SK-N-MC (cell line): ENCODE measurements at regions not wholly inside any gene's neighbourhood (a gene's known extent, or its start where the extent isn't known, plus 50 kb on each side); places are given as distances from the start of the nearest gene placed in this dataset.
A peak's percentile ranks its signal among the peaks of the same experiment; 100 is the strongest.

ENCODE experiments used
- DNase-seq: peaks from one replicate; pipeline ENCODE4 v3.0.0-alpha.2; 2011; ENCODE audit warnings: low read depth, low spot score
- H3K27ac ChIP-seq: fragments of 200-600 bp; sonication (generic); 2 replicates; pipeline ENCODE4 v1.5.1; 2016; ENCODE audit warnings: mixed run types
- H3K36me3 ChIP-seq: fragments of 200-600 bp; sonication (generic); 2 replicates; pipeline ENCODE4 v1.6.1; 2017; ENCODE audit warnings: antibody characterized with exemption, low read length, mixed read lengths; ENCODE audit not compliant: insufficient read depth
- H3K4me3 ChIP-seq: fragments of 200-600 bp; sonication (generic); 2 replicates; pipeline ENCODE4 v1.5.1; 2016
- H3K9ac ChIP-seq: fragments of 200-600 bp; sonication (generic); 2 replicates; pipeline ENCODE4 v1.8.0; 2017; ENCODE audit warnings: mixed run types, mixed read lengths; ENCODE audit not compliant: insufficient read length
- H3K9me3 ChIP-seq: fragments of 200-600 bp; sonication (generic); 2 replicates; pipeline ENCODE4 v1.6.1; 2017; ENCODE audit warnings: low read depth, mild to moderate bottlenecking, antibody characterized with exemption, low read length, moderate library complexity, mixed read lengths
- EZH2 ChIP-seq: fragments of 200-600 bp; sonication (generic); IDR thresholded peaks from one replicate; pipeline ENCODE4 v1.6.1; 2017; ENCODE audit warnings: antibody characterized with exemption
- FOXP2 ChIP-seq: optimal IDR thresholded peaks from 2 replicates; pipeline ENCODE3; 2011; ENCODE audit warnings: mild to moderate bottlenecking, moderate library complexity; ENCODE audit not compliant: insufficient read depth; ENCODE audit errors: extremely low read length, control extremely low read depth
- POLR2AphosphoS5 ChIP-seq: IDR thresholded peaks from 2 replicates; pipeline ENCODE4 v1.6.1; 2012; ENCODE audit warnings: mild to moderate bottlenecking, low read depth, low read length, borderline replicate concordance

DNA sequence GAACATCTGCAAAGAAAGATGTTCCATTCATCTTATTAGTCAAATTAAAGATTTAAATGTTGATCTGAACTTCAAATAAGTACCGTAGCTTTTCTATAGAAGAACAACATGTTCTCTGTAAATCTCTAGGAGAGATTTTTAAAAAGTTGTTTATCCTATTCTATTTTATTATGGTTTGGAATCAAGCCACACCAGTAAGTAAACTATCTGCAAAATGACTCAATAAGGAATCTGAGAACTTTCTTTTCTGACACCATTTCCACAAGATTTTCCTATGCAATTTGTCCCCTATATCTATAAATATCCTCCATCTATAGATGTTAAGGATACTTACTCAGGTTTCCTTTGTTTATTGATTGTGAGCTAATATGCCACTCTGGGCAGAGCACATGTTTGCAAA, 736.6 kb downstream of the CBLN2 start:
- no peak for TF ChIP-seq EZH2
- no peak for TF ChIP-seq POLR2AphosphoS5
- TF ChIP-seq FOXP2 = no peak

GRCh38 chr18:71798986-71799673, 745.0 kb downstream of the CBLN2 start:
- H3K9ac ChIP-seq = no peak overlapping the region

More for the DNA sequence above, 736.6 kb downstream of the CBLN2 start:
- H3K27ac ChIP-seq = no peak overlapping the region
- H3K9ac ChIP-seq = no peak overlapping the region
- H3K4me3 ChIP-seq = no peak overlapping the region
- no peaks in the 10 kb centered on the region for H3K36me3 ChIP-seq
- no peak for DNase-seq
- no peaks in the 10 kb centered on the region for H3K9me3 ChIP-seq

GRCh38 chr18:71797554-71797953, 746.6 kb downstream of the CBLN2 start:
- H3K4me3 ChIP-seq = no peak overlapping the region
- H3K9ac ChIP-seq = no peak overlapping the region
- no peak for DNase-seq
- H3K36me3 ChIP-seq = no peaks in the 10 kb centered on the region
- H3K27ac ChIP-seq = no peak overlapping the region
- no peak for TF ChIP-seq EZH2
- TF ChIP-seq POLR2AphosphoS5 = no peak
- TF ChIP-seq FOXP2 = no peak
- H3K9me3 ChIP-seq = no peaks in the 10 kb centered on the region

More at GRCh38 chr18:71798986-71799673, 745.0 kb downstream of the CBLN2 start:
- Histone ChIP-seq H3K36me3 (no peaks in the 10 kb centered on the region), H3K4me3 (no peak overlapping the region), H3K9me3 (no peaks in the 10 kb centered on the region), H3K27ac (no peak overlapping the region)
- DNase-seq = no peak
- TF ChIP-seq POLR2AphosphoS5 (no peak), EZH2 (no peak), FOXP2 (no peak)

DNA sequence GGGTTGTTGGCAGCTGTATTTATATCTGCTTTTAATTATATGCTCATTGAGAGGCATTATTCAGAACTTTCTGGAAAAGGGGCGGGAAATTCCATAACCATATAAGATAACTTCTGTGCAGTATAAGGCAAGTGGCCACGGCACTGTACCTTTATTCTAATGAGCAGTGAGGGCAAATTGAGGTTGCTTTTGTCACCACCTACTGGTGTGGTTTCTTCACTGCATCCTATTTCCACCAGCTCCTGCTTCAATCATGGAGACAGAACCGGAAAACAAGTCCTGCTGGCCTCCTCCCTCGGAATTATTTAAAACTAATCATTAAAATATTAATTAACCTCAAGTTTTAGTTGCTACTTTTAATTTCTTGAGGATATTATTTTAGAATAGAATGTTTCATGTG, 759.4 kb downstream of the CBLN2 start:
- no peak overlapping the region for H3K9ac ChIP-seq
- H3K27ac ChIP-seq = no peak overlapping the region
- TF ChIP-seq FOXP2 (no peak), POLR2AphosphoS5 (no peak), EZH2 (no peak)
- H3K4me3 ChIP-seq = no peak overlapping the region
- peak; percentile 5 for DNase-seq
- no peaks in the 10 kb centered on the region for H3K36me3 ChIP-seq
- H3K9me3 ChIP-seq = no peaks in the 10 kb centered on the region

GRCh38 chr18:71760541-71760940, 783.6 kb downstream of the CBLN2 start:
- DNase-seq = no peak
- H3K36me3 ChIP-seq = no peaks in the 10 kb centered on the region
- H3K4me3 ChIP-seq = no peak overlapping the region
- no peak overlapping the region for H3K27ac ChIP-seq
- no peak overlapping the region for H3K9ac ChIP-seq
- no peaks in the 10 kb centered on the region for H3K9me3 ChIP-seq
- TF ChIP-seq POLR2AphosphoS5 (no peak), EZH2 (no peak), FOXP2 (no peak)

GRCh38 chr18:71754246-71754645, 789.9 kb downstream of the CBLN2 start:
- no peaks in the 10 kb centered on the region for H3K9me3 ChIP-seq

DNA sequence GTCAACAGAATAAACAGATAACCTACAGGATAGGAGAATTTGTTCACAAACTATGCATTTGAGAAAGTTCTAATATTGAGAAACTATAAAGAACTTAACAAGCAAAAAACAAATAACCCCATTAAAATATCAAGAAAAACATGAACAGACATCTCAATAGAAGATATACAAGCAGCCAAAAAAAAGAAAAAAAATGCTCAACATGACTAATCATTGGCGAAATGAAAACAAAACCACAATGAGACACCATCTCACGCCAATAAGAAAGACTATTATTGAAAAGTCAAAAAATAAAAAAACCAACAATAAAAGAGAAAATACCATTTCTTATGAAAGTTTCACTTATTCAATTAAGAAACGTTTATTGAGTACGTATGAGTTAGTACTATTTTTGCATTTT, 800.5 kb downstream of the CBLN2 start:
- H3K9me3 ChIP-seq = no peaks in the 10 kb centered on the region

More at GRCh38 chr18:71754246-71754645, 789.9 kb downstream of the CBLN2 start:
- Histone ChIP-seq H3K4me3 (no peak overlapping the region), H3K27ac (no peak overlapping the region), H3K9ac (no peak overlapping the region), H3K36me3 (no peaks in the 10 kb centered on the region)
- no peak for DNase-seq
- TF ChIP-seq EZH2 = no peak
- no peak for TF ChIP-seq FOXP2
- TF ChIP-seq POLR2AphosphoS5 = no peak

GRCh38 chr18:71729611-71730010, 814.5 kb downstream of the CBLN2 start:
- no peak for TF ChIP-seq EZH2
- no peak for TF ChIP-seq POLR2AphosphoS5
- TF ChIP-seq FOXP2 = no peak
- Histone ChIP-seq H3K4me3 (no peak overlapping the region), H3K9ac (no peak overlapping the region), H3K36me3 (no peaks in the 10 kb centered on the region), H3K9me3 (no peaks in the 10 kb centered on the region), H3K27ac (no peak overlapping the region)
- DNase-seq = no peak

More for the DNA sequence above, 800.5 kb downstream of the CBLN2 start:
- no peak for TF ChIP-seq POLR2AphosphoS5
- H3K36me3 ChIP-seq = no peaks in the 10 kb centered on the region
- no peak overlapping the region for H3K9ac ChIP-seq
- DNase-seq = no peak
- no peak overlapping the region for H3K27ac ChIP-seq
- H3K4me3 ChIP-seq = no peak overlapping the region

DNA sequence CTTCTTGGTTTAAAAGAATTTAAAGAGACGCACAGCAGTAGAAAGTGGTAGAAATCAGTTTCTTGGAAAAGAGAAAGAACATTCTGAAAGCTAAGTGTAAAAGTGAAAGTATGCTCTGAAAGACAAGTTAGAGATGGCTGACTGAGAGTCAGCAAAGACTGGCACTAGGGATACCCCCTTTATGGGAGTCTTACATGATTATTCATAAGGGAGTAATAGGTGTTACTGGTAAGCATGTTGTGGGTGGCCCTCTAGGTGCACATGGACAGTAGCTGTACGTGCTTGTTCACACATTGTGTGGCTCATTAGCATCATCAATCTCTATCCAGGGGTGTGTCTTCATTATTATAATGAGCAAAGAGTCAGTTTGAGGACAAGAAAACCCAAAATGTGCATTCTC, 816.2 kb downstream of the CBLN2 start:
- Histone ChIP-seq H3K27ac (no peak overlapping the region), H3K36me3 (no peaks in the 10 kb centered on the region), H3K4me3 (no peak overlapping the region), H3K9ac (no peak overlapping the region), H3K9me3 (no peaks in the 10 kb centered on the region)
- TF ChIP-seq POLR2AphosphoS5 = no peak
- TF ChIP-seq EZH2 = no peak
- TF ChIP-seq FOXP2 = no peak
- no peak for DNase-seq
